Epithelial cell of proximal tubule (primary cell): ENCODE measurements at regions not wholly inside any gene's neighbourhood (a gene's known extent, or its start where the extent isn't known, plus 50 kb on each side); places are given as distances from the start of the nearest gene placed in this dataset.

ENCODE experiments used
- DNase-seq: peaks from one replicate; pipeline ENCODE4 v3.0.0-alpha.2; 2011; ENCODE audit warnings: low read depth
- H3K4me3 ChIP-seq: 2 replicates; pipeline ENCODE4 v1.5.1; 2011; ENCODE audit warnings: low read depth, mild to moderate bottlenecking, low read length
- TF ChIP-seq, protein P1 (sequence below): conservative IDR thresholded peaks from 2 replicates; pipeline ENCODE4 v1.5.1; 2012; ENCODE audit warnings: low read depth, mild to moderate bottlenecking, low read length

DNA sequence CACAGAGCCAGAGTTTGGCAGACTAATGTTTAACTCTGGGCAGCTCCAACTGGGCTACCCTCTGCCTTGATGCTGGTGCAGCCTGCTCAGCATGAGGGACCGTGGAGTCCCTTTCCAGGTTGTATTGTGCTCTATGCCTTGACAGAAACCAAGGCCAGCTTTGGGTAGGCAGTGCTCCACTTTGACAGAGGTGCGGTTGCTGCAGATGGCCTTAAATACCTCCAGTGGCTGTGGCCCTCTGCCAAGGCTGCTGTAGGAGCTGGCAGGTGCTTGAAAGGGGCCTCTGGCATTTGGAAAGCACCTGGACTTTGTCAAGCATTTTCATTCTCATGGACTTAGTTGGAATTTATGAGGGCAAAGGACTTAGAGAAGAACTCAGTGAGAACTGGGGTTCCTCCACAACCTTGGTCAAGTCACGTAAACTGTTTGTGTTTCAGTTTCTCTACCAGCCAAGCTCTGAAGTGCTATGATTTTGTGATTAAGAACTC lies 249.7 kb upstream of the ZNF462 start:
- TF ChIP-seq, protein P1, sequence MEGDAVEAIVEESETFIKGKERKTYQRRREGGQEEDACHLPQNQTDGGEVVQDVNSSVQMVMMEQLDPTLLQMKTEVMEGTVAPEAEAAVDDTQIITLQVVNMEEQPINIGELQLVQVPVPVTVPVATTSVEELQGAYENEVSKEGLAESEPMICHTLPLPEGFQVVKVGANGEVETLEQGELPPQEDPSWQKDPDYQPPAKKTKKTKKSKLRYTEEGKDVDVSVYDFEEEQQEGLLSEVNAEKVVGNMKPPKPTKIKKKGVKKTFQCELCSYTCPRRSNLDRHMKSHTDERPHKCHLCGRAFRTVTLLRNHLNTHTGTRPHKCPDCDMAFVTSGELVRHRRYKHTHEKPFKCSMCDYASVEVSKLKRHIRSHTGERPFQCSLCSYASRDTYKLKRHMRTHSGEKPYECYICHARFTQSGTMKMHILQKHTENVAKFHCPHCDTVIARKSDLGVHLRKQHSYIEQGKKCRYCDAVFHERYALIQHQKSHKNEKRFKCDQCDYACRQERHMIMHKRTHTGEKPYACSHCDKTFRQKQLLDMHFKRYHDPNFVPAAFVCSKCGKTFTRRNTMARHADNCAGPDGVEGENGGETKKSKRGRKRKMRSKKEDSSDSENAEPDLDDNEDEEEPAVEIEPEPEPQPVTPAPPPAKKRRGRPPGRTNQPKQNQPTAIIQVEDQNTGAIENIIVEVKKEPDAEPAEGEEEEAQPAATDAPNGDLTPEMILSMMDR = no peak
- no peak for DNase-seq

DNA sequence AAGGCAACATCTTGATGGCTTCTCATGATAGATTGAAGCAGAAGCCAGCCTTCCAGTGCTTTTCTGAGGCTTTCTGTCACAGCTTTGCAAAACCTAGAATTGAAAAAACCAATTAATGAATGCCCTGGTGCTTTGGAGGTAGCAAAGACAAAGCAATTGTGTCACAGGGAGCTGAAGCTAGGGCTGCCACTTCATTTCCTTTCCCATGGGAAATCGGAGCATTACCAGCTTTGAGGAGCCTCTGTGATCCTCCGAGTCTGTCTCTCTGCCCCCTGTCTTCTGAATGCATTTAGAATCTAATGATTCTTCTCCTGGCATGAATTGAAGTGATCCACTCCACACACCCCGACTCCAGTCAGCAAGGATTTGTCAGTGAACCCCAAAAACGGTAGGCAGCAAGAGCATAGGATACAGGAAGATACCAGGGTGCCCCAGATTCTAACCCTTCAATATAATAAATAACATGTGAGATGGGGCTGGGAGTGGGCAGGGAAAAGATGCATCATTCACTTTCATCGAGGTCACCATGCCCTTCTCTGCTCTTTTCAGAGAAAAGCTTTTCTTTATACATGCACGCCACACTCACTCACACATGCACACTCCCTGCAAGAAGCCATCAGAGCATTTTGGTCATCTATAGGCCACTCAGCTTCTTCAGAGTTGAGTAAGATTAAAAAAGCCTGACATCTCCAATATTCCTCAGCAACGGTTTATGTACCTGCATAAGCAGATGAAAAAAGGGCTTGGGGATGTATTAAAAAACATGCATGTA lies 247.7 kb upstream of the ZNF462 start:
- DNase-seq = no peak
- no peak overlapping the region for H3K4me3 ChIP-seq
- TF ChIP-seq, protein P1 = no peak

More for the DNA sequence above, 249.7 kb upstream of the ZNF462 start:
- no peak overlapping the region for H3K4me3 ChIP-seq

DNA sequence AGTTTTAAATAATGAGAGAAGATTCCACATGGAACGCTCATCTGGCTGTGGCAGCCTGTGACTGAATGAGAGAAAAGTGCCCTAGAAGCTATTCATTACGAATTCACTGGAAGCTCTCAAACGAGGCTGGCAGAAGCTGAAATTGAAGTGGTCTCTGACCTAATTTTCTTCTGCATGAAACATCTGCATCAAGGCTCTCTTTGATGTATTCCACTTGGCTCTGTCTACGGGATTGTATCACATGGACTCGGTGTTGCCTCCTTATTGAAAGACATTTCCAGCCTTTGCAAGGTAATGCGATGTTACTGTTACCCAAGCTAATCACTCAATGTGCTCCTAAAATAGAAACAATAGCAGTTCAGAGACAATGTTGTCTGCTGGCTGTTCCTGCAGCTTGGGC lies 246.9 kb upstream of the ZNF462 start:
- no peak for DNase-seq
- TF ChIP-seq, protein P1 = no peak
- no peak overlapping the region for H3K4me3 ChIP-seq

DNA sequence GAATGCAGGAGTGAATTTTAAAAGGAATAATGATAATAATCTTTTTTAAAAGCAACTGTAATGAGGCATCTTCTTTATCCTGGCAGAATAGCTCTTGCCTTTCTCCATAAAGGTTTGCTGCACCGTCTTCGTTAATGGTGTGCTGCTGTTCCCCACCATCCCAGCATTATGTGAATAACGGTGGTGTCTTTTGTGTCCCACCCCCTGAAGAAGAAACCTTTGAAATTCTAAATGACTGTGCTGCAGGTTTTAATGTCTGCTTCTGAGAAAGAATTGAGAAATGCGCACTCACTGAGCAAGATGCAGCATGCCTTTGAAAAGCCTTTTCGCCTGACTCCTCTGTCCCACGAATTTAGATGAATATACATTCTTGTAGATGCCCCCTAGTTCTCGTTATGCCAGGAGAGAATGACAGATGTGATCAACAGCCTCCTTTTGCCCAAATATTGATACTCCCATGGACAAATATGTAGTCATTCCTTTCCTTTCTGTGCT lies 246.1 kb upstream of the ZNF462 start:
- TF ChIP-seq, protein P1 = no peak
- no peak for DNase-seq
- H3K4me3 ChIP-seq = no peak overlapping the region

DNA sequence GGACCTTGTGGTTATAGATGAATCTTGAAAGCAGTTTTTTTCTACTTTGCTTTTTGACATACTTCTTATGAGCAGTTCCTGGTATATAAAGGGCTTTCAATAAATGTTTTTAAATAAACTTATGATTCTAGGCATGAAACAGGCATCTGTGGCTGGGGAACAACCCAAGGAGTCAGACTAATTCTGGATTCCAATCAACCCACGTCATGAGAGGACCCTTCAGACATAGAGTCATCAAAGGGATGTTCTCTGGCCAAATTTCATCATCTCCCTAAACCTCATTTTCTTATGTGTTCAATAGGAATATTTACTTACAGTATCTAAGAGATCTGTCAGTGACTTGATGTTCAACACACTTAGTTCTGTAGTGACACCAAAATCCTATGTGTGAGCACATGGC lies 243.8 kb upstream of the ZNF462 start:
- no peak for DNase-seq
- TF ChIP-seq, protein P1 = no peak
- no peak overlapping the region for H3K4me3 ChIP-seq

DNA sequence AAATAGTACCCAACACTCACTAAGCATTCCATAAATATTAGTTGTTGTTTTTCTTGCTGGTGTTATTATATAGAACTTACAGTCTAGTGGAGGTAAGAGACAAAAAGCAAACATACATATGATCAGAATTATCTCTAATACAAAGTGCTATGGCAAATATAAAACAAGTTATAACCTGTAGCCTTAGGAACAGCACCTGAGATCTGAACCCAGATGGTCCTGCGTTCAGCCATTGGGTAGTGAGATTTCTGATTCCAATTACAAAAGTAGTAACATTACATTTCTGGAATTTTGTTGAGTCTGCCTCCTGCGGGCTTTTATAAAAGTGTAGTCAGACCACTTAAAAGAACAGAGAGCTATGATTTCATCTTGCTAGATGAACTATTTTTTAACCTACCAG lies 242.9 kb upstream of the ZNF462 start:
- TF ChIP-seq, protein P1 = no peak
- no peak overlapping the region for H3K4me3 ChIP-seq
- DNase-seq = no peak

DNA sequence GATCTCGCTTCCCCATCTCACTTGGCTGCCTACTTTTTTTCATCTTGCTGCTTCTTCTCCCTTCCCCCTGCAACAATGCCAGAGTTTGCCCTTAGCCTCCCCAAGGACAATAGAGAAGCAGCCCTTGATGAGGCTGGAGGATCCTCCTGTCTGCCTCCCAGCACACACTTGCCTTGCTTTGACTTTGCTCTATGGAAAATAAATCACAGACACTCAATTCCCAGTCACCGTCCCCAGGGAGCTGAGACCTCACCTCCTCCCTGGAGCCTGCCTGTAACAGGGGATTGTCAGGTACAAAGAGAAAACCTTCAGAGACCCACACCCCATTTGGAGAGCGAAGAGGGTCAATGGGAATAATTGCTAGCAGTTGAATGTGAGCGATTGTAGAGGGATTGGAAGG lies 242.1 kb upstream of the ZNF462 start:
- TF ChIP-seq, protein P1 = no peak
- no peak overlapping the region for H3K4me3 ChIP-seq
- no peak for DNase-seq
